ENCODE measurements at regions not wholly inside any gene's neighbourhood (a gene's known extent, or its start where the extent isn't known, plus 50 kb on each side); places are given as distances from the start of the nearest gene placed in this dataset.

- DNase-seq, result no peak
Observed at GRCh38 chr3:107992976-107993684, 97.7 kb downstream of the CD47 start.

DNA sequence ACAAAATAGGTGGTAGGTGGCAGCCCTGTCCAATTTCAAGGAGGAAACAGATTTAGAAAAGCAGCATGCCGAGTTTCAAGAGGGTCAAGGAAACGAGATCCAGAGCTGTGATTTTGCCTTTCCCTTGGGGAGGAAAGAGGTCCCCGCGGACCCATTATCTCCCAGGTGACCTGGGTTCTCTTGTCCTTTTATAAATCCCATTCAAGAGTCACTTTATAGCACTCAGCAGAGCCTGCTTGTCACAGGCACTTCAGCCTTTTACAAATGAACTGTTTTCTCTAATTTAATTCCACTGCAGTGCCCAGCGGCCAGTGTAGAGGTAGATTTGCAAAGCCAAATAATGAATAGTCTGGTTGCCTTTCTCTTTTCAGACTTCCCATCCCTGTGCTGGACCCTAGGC lies 99.9 kb downstream of the CD47 start:
- DNase-seq, result no peak

DNA sequence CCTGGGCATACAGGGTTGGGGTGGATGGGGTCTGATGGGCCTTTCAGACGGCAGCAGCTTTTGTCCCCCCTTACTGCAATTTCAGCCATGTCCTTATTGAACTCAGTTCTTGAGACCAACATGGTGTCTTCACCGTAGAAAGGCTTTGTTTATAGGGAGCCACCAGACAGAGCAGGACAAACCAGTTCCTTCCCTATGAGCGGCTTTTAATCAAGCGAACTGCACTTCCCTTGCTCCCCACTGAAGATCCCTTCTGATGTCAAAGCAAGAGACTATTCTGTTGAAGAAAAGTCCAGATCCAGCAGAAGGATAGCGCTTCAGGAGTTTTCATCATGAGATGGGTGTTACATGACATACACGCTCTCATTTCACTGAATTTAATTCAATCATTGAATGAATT lies 100.4 kb downstream of the CD47 start:
- DNase-seq, result no peak

DNA sequence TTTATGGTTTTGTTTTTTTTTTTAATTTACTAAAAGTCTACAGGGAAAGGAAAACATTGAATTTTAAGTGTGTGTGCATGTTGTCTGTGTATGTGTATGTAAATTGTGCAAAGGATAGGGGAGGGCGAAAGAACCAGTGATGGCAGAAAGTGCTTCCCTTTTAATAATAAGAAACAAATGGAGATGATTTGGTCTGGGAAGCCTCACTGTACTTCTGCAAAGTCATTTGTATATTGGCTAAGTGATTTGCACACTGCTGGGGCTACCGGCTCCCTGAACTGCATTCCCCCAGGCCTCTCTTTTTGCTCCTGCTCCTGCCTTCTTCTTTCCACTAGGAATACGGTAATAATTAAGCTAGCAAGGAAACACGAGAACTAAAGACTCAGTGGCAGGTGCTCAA lies 101.2 kb downstream of the CD47 start:
- no peak for DNase-seq

DNA sequence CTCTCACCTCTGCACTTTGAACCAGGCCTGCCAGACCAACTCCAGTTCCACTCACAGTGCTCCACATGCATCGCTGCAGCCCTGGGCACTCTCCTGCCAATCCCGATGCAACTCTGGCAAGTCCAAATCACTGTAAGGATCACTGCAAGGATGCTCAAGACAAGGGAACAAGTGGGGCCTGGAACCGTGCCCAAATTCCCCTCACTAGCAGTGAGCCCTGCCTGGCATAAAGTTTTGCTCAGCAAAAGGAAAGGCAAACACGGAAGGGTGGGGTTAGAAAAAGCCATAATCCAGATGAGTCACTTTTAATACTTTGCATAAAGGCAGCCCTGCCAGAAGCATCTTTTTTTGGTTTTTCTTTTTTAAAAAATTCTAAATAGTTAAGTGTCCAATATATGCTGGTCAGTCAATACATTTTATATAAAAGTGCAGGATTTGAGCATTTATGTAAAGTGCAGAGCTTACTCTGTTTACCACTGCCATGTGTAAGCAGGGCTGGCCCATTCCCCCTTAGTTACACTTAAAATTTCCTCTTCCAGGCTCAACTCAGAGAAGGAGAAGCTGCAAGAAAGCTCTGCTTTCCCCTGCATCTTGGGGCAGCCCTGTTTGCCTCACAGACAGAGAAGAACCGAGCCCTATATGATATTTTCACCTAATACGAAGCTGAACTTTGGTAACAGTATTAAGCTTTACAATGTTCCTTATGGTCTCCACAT lies 102.2 kb downstream of the CD47 start:
- DNase-seq, result no peak

- DNase-seq, result no peak
Observed at GRCh38 chr3:107987036-107987939, 103.5 kb downstream of the CD47 start.

DNA sequence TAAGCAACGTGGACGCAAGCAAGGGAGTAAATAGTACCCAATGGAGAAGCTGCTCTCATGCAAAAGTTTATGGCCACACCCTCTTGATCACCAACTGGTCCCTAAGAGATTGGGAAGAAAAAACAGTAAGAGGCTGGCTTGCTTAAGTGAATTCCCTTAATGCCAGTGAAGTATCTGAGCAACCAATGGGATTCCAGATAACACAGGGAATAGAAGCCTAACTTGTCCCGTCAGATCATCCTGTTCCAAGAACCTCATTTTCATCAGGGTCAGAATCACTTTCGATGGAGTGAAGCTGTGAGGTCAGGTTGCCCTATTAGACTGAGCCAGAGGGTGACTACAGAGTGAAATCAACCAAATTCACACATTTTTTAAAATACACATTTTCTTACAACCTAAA lies 104.3 kb downstream of the CD47 start:
- DNase-seq, result no peak

- DNase-seq, result no peak
Observed at GRCh38 chr3:107985496-107985895, 105.3 kb downstream of the CD47 start.

GRCh38 chr3:107983247-107983646 lies 107.6 kb downstream of the CD47 start:
- DNase-seq, result no peak

GRCh38 chr3:107982165-107982564 lies 108.7 kb downstream of the CD47 start:
- DNase-seq, result no peak

- DNase-seq, result no peak
Observed at GRCh38 chr3:107981471-107982111, 109.2 kb downstream of the CD47 start.

DNA sequence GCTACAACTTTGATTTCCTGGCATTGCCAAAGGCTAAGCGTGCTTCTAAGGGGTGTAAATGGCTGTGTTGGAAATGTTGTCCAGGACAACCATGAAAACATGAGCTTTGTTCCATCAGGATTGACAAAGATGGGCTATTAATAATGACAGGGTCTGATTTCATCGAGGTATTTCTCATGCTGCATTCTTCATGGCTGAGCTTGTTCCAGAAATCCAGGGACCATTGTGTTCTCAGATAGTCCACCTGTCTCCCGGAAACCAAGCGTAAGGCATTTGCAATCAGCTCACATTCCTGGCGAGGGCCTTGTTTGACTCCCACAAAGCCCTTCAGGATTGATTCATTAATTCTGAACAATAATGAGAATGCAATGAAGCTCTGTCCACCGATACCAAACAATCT lies 111.3 kb downstream of the CD47 start:
- DNase-seq, result no peak

- no peak for DNase-seq
Observed at GRCh38 chr3:107978131-107979055, 112.4 kb downstream of the CD47 start.

- no peak for DNase-seq
Observed at GRCh38 chr3:107977221-107978130, 113.4 kb downstream of the CD47 start.

DNA sequence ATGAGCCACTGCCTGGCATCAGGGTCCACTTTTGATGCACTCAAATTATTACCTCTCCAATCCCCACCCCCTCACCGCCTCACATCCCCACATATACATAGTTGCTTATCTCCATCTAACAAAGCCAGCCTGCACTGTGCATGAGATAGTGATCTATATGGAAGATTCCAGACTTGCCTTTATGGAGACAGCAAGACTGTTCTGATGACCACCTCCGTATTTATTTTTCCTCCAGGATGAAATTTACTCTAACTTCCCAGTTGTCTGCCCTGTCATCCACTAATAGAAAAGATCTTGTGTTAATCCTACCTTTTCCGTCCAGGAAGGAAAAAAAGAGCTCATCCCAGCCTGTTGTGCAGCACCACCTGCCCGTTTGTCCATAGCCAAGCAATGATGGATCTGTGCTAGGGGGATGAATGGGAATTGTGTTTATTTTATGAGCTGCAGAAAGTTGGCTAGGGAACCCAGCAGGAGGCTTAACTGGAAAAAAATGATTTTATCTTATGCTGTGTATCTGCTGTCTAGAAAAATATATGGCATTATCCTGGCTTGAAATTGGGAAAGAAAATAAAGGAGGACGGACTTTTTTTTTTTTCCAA lies 114.5 kb downstream of the CD47 start:
- DNase-seq, result no peak

GRCh38 chr3:107975529-107976201 lies 115.2 kb downstream of the CD47 start:
- DNase-seq, result no peak

GRCh38 chr3:107973961-107974360 lies 116.9 kb downstream of the CD47 start:
- DNase-seq, result no peak

- no peak for DNase-seq
Observed at GRCh38 chr3:107973152-107973551, 117.7 kb downstream of the CD47 start.

DNA sequence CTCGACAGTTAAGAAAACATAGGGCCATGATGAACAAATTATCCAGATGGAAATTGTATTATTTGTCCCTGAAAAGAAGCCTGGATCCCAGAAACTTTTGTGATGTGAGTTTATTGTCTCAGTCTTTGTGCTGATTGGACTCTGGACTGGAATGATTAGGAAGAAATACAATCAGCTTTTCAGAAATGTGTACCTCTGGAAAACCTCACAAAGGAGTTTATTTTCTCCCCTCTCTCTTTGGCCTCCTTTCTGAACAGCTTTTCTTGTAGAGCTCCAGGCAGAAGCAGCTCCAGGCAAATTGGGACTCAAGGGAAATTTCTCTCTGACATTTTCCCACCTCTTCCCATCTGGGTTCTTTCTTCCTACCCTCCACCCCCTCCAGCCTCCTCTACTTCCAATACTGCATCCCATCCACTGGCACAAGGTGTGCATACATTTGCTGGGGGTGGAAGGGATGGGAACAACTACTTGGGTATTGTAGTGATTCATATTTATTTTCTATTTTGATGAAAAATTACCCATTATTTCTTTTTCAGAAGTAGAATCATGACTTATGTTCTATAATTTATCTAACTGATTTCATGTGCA lies 119.7 kb downstream of the CD47 start:
- DNase-seq, result no peak

Measured in NCI-H1105 (cell line).